SH-SY5Y (cell line): ENCODE measurements at regions not wholly inside any gene's neighbourhood (a gene's known extent, or its start where the extent isn't known, plus 50 kb on each side); places are given as distances from the start of the nearest gene placed in this dataset.

Experiments
- GATA2 ChIP-seq: IDR thresholded peaks from 2 replicates; pipeline ENCODE4 v1.6.1; 2011; ENCODE audit warnings: mild to moderate bottlenecking, low read depth, low read length
- GATA3 ChIP-seq: IDR thresholded peaks from 2 replicates; pipeline ENCODE4 v1.6.1; 2011; ENCODE audit warnings: low read depth, mild to moderate bottlenecking, low read length, moderate library complexity

DNA sequence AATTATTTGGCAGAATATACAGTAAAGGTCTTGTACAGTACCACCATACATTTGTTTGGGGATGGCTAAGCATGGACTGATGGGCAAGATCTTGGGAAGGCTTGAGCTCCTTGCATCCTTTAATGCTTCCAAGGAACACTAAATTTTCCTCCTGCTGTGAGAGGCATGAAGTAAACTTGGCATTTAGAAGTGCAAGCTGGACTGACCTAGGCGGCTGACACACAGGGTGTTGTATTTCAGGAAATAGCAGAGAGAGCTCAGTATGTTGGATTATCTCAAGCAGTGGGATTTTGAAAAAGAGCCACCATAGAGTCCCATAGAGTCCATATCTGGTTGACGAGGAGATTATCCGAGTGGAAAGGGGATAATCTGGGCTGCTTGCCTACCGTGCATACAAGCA lies 2137.1 kb downstream of the TP53TG3F start:
- no peak for TF ChIP-seq GATA3

DNA sequence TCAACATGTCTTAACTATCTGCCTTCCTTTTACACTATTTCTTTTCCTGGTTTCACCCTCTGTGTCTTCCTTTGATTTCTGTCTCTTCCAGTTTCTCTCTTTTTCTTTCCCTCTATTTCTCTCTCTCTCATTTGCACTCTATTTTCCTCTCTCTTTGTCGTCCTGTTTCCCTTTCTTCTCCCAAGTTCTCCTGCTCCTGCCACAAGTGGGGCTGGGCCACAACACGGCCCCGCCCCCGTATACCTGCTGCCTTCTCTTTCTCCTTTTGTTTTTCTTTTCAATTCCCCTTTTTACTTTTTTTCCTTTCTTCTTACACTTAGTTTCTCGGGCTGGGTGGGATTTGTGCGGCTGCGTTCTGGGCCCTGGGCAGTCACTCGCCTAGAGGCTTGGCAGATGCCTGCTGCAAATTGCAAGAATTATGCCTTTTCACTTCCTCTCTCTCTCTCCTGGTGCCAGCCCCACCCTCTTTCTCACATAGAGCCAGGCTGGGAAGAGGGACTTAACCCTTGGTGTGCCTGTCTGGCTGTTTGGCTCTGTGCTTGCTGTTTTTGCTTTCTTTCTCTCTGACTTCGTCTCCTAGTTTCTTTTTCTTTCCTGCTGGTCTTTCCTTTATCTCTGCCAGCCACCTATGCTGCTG lies 2139.4 kb downstream of the TP53TG3F start:
- TF ChIP-seq GATA2 = no peak

DNA sequence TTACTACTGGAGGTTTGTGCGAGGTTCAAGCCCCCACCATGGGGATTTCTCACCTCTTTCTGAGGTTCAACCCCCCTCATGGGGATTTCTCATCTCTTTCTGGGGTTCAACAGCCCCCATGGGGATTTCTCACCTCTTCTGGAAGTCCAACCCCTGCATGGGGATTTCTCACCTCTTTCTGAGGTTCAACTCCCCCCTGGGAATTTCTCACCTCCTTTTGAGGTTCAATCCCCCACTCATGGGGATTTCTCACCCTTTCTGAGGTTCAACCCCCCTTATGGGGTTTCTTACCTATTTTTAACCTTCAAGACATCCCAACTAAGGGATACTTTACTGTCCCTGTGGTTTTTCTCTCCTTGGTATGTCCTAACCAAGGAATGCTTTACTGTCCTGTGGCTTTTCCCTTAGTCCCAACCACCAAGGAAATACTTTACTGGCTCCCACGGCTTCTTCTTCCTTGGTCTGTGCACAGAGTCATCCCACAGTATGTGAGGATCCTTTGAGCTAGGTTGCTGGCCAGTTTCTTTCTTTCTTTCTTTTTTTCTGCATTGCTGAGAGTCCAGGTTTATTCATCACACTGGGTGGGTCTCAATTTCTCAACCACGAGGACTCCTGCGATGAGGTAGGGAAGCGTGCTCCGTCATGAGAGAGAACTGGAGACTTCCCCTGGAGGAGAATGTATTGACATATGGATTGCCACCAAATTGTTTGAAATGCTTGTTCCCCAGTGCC lies 2140.2 kb downstream of the TP53TG3F start:
- TF ChIP-seq GATA3 = no peak
- TF ChIP-seq GATA2 = no peak

DNA sequence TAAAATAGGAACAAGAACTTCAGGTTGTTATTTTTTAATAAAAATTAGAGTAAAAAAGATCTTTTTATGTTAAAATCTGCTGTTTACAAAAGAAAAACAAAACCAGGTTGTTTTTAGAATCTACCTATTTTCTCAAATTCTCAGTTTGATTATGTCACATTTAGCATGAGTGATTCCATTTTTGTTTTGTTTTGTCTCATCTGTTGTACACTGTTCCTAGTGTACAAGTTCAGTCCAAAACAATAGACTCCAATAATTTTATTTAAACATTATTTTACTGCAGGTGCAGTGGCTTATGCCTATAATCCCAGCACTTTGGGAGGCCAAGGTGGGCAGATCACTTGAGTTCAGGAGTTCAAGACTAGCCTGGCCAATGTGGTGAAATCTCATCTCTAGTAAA lies 2142.7 kb downstream of the TP53TG3F start:
- TF ChIP-seq GATA2 = no peak

DNA sequence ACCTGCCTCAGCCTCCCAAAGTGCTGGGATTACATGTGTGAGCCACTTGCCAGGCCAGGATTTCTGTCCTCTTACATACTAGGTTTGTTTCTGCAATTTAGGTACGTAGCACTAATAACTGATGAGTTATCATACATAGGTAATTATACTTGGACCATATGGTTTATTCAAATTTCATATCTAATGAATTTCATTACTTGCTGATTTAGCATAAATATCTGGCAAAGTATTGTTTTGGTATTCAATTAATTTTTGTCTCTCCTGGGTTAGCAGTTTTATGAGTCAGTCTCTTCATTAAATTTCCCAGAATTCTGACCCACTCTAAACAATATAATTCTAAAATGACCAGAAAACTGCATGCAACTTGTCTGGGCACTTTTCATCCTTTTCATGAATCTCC lies 2146.5 kb downstream of the TP53TG3F start:
- no peak for TF ChIP-seq GATA2
- TF ChIP-seq GATA3 = no peak

DNA sequence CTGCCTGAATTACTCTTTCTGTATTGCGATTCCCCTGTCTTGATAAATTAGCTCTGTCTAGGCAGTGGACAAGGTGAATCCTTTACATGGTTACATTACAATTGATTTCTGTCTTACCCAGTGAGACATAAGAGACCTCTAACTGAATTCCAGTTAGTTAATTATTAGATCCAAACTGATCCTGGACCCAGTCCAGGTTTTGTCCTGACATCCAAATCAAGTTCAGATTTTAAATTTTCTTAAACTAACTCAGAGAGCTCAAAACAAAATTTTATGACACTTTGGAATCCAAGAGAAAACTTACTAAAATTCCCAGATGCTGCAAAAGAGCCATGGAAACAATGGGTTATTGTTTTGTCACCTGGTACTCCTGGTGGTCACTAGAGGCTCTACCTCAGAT lies 2166.6 kb downstream of the TP53TG3F start:
- TF ChIP-seq GATA2 = no peak
- TF ChIP-seq GATA3 = no peak

DNA sequence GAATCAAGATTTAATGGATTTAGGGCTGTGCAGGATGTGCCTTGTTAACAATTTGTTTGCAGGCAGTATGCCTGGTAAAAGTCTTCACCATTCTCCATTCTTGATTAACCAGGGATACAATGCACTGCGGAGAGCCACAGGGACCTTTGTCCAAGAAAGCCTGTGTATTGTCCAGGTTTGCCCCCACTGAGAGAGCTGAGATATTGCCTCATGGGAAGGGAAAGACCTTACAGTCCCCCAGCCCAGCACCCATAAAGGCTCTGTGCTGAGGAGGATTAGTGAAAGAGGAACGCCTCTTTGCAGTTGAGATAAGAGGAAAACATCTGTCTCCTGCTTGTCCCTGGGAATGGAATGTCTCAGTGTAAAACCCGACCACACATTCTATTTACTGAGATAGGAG lies 2169.6 kb downstream of the TP53TG3F start:
- TF ChIP-seq GATA3 = no peak
- TF ChIP-seq GATA2 = no peak

DNA sequence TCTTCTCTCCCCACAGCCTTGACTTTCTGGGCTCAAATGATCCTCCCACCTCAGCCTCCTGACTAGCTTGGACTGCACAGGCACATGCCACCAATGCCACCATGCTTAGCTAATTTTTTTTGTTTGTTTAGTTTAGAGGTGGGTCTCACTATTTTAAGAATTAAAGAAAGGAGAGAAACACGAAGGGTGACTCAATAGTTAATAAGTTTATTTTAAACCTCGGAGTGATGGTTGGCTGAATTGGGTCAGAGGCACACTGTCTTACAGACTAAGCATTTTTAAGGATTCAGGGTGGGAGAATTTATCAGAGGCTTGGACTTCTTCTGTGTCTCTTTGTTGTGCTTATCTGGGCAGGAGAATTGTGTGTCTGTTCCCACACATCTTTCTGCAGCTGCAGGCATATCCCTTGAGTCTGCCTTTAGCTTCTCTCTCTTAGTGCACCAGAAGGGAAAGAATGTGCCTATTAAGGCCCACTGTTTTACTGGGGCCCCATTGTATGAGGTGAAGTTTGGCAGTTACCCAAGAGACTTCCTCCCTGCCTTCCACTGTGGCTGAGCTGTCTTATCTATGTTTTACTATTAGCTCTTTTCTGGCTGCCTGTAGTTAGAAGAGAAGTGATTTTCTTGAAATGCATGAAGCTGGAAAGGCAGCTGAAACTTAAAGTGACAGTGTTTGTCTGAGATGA lies 2172.0 kb downstream of the TP53TG3F start:
- TF ChIP-seq GATA3 (no peak), GATA2 (no peak)

DNA sequence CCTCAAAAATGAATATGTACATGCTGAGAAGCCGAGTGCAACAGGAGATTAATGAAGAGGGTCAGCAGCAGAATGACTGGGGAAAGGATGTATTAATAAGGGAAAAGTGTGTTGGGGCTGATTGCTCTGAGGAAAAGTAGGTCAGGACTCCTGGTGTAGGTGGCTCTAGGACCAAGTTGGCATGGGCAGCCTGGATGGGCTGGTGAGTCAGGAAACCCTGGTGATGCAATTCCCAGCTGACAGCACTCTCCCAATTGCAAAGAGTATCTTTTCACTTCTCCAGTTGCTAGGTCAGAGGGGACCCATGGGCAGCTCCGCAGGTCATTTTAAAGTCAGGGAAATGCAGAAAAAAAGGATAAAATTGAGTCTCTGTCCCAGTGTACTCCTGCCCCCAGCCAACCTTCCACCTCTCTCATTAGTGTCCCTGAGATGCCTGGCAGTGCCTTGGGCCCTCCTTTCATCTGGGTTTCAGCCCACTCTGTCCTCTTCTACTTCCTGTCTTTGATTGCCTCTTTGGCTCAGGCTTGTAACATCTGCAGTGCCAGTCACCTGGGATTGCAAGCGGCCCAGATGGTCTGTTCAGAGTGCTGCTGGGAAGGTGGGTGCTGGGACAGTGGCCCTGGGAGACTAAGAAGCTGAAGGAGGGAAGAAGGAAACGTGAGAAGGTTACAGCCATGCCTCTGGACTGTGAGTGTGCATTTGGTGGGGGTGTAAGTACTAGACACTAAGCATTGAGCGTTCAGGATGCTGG lies 2177.2 kb downstream of the TP53TG3F start:
- TF ChIP-seq GATA3 = no peak
- no peak for TF ChIP-seq GATA2

DNA sequence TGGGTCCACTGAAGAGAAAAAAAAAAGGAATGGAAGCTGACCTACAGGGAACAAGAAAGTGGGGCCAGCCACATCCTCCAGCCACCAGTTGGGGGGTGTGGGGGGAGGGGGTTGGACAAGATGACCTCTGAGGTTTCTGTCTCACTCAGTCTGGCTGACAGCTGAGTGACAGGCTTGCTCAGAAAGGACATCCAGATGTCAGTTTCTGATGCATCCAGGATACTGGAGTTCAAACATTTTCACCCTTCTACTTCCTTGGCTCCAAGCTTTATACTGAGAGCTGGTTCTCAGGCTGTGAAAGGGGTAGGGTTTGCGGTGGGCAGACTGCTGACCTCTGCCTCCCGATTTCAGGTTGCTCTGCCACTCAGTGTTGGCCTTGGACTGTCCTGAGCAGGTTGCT lies 2178.3 kb downstream of the TP53TG3F start:
- TF ChIP-seq GATA3 = no peak
- TF ChIP-seq GATA2 = no peak

DNA sequence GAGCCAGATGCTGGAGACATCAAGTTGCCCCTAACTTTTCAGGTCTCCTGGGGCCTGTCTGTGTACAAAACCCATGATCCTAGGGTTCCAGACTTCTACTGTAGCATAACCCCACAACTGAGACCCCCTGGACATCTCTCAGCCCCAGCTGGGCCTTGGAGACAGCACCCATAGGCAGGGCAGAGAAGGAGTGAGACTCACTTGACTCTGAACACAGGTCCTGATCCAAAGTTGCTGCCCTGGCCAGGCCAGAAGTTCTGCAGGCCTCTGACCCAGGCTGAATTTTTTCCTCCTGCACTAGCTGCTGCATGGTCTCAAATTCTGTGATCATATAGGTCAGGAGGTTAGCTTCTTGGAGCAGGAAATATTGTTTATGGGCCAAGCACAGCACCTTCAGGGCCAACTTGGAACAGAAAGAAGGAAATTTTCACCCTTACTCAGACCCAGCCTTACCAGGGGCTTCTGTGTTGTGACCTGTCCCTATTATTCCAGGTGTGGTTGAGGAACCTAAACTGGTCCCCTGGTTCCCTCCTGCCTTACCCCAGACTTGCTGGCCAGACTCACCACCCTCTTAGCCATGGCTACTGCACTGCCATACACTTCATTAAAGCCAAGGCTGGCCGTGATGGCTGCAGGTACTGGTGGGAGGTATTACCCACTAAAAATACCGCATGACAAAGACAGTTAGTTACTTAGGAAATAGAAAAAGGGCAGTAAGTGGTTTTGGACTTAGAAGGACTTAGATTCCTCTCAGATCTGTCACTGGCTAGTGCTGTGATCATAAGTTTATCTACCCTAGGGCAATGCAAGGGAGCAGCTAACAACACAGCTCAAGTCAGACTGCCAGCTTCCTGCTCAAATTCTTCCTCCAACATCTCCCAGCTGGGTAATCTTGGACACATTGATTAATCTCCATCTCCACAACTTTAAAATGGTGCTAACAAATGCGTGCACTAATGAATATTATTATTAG lies 2180.1 kb downstream of the TP53TG3F start:
- TF ChIP-seq GATA2 = no peak
- no peak for TF ChIP-seq GATA3

DNA sequence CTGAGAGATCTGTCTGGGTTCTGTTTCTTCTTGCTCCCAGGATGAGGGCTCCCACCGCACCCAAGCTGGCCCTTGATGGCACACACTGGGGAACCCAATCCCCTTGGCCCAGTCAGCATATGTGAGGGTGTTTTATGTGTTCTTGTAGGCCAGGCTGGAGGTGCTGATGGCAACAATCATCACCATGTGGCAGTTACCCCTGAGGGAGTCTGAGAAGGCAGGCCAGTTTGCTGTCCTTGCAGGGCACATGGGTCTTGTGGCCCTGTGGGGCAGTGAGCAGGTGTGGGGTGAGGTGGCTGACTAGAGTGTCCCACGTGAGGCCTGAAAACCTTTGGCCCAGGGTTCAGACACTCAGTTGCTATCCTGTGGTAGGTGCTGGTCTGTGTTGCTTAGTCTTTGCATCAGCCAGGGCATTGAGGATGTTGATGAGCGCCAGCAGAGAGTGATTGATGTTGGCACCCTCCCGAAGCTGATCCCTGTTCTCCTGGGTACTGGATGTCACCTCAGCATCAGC lies 2183.0 kb downstream of the TP53TG3F start:
- TF ChIP-seq GATA2 = no peak
- TF ChIP-seq GATA3 = no peak

DNA sequence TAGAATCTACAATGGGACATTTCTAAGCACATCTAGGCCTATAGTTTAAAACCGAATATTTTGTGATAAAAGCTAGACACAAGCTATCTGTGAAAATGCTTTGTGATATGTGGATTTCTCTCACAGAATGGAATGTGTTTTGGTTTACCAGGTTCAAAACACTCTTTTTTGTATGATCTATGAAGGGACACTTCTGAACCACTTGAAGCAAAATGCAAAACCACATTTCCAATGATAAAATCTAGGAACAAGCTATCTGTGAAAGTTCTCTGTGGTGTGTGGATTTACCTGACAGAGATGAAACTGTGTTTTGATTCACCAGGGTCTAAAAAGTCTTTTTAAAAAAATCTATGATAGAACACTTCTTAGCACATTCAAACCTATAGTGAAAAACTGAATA lies 2192.4 kb downstream of the TP53TG3F start:
- TF ChIP-seq GATA3 = no peak

DNA sequence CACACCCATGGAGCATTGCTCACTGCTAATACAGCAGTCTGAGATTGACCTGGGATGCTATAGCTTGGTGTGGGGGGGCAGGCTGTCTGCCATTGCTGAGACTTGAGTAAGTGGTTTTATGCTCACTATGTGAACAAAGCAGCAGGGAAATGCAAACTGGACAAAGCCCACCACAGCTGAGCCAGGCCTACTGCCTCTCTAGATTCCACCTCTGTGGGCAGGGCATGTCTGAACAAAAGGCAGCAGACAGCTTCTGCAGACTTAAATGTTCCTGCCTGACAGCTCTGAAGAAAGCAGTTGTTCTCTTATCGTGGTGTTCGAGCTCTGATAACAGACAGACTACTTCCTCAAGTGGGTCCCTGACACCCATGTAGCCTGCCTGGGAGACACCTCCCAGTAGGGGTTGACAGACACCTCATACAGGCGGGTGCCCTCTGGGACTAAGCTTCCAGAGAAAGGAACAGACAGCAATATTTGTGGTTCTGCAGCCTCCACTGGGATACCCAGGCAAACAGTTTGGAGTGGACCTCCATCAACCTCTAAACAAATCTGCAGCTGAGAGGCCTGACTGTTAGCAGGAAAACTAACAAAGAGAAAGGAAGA lies 2204.8 kb downstream of the TP53TG3F start:
- TF ChIP-seq GATA2 (no peak), GATA3 (no peak)

DNA sequence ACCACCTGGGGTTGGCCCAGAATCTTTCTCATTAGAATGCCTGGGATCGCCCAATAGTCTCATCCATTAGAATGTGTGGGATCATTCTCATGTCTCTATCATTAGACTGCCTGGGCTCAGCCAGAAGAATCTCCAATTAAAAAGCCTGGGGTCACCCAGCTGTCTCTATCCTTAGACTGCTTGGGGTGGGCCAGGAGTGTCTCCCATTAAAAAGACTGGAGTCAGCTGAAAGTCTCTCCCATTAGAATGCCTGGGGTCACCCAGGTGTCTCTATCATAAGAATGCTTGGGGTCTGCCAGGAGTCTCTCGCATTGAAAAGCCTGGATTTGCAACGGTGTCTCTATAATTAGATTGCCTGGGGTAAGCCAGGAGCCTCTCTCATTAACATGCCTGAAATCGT lies 2225.7 kb downstream of the TP53TG3F start:
- TF ChIP-seq GATA2 (no peak), GATA3 (no peak)
